ENCODE measurements at regions not wholly inside any gene's neighbourhood (a gene's known extent, or its start where the extent isn't known, plus 50 kb on each side); places are given as distances from the start of the nearest gene placed in this dataset.

DNA sequence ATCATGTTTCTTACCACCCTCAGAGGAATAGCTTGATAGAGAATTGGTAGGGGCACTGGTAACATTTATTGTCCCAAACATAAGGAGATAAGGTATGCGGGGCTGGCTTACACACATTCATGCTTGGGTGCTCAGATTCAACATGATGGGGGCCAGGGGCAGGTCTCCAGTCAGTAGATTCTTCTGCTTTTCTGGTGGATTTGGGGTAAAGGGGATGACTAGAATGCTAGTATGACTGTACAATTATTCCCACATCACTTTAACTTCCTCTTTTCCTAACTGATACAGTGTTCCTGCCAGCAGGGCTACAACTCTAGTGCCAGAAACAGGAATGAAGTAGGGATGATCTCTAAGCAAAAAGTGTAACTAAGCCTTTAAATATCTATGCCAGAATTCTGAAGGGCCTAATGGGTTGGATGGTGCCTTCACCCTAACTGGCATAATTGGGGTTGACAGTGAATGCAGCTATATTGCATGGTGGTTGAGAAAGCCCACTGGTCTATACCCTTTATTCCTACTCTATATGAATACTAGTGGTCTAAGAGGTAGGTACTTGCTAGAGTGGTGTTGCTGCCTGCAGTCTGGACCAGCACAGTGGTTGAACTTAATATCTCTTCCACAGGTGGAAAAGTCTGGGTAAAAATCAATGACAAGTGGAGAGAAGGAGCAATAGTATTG, 117.4 kb downstream of the IL12A start:
- Mint-ChIP-seq H3K9me3 (no peaks in the 10 kb centered on the region), H3K4me3 (no peak overlapping the region), H3K27me3 (peaks cover 14% of the 10 kb centered on the region), H3K4me1 (no peaks in the 10 kb centered on the region), H3K36me3 (ENCODE audit: low read depth) (no peaks in the 10 kb centered on the region), H3K27ac (no peak overlapping the region)
- ATAC-seq (replicated peaks), result no peak

DNA sequence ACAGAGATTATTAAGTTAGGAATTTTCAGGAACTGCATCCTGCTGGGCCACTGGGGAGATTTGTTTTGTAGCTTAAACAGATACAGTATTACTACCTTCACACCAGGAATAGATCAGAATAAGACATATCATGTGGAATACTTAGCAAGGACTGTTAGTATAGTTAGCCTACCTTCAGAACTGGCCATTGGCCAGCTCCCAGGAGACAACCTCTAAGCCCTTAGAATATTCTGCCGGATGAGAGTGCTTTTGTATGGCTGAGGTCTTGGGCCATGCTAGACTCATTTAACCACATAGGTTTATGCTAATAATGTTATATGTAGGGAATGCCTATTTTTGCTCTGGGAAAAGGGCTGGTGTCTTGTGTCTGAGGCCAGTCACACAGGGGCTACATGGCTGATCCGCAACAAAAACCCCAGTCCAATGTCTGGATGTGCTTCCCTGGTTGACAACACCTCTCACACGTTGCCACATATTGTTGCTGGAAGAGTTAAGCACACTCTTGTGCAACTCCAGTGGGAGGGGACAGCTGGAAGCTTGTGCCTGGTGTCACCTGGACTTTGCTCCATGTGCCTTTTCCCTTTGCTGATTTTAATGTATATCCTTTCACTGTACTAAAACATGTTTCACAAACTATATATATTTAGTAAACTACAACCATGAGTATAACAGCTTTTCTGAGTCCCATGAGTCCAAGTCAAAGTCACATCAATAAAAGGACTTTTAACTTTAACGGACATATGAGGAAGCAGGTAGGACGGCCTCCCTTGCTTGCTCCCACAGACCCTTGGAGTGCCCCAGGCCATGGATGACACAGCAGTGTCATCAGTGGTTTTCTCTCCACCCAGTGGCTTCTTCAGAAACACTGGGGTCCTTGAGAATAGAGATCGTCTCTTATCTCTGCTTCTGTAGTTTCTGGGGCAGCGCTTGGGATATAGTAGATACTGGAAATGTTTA, 118.0 kb upstream of the C3orf80 start:
- H3K36me3 Mint-ChIP-seq (ENCODE audit: low read depth), result no peaks in the 10 kb centered on the region
- no peak for ATAC-seq (replicated peaks)
- no peaks in the 10 kb centered on the region for H3K9me3 Mint-ChIP-seq
- H3K27ac Mint-ChIP-seq, result no peak overlapping the region
- peaks cover 11% of the 10 kb centered on the region for H3K27me3 Mint-ChIP-seq
- H3K4me3 Mint-ChIP-seq, result no peak overlapping the region
- no peaks in the 10 kb centered on the region for H3K4me1 Mint-ChIP-seq

DNA sequence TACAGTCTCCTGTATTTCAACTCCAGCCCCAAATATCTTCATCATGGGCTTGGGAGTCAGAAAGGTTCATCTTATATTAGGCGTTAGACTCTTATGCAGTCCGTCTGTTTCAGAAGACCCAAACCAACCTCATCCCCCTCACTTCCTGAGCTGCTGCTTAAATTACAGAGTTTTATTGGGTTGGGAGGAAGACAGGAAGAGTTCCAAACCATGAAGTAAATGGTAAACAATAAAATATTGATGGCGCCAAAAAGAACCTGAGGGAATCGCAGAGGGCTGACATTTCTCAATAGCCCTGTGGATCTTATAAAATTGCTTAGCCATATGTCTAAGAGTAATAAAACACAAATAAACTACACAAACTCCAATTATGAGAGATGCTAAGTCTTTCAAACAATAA, 116.9 kb upstream of the C3orf80 start:
- H3K36me3 Mint-ChIP-seq (ENCODE audit: low read depth), result no peaks in the 10 kb centered on the region
- H3K4me1 Mint-ChIP-seq, result no peaks in the 10 kb centered on the region
- no peak overlapping the region for H3K27ac Mint-ChIP-seq
- peaks cover 14% of the 10 kb centered on the region for H3K27me3 Mint-ChIP-seq
- no peak for ATAC-seq (replicated peaks)
- H3K9me3 Mint-ChIP-seq, result no peaks in the 10 kb centered on the region
- H3K4me3 Mint-ChIP-seq, result no peak overlapping the region

DNA sequence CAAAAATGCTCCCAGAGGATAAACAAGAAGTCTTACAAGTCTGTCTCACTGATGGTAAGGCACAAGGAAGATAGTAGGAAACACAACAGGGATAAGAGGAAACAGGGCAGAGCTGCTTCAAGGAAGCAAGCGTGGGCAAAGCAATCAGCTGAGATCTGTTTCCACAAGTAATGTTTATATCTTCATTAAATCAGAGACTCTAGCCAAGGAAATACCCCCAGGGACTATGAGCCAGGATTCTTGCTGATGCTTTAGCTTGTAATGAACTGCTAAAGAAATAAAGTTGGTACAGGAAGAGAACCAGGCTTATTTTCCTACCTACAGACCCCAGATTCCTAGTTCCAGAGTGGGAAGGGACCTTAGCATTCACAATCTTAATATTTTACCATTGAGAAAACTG, 112.7 kb upstream of the C3orf80 start:
- ATAC-seq (replicated peaks), result no peak
- H3K4me3 Mint-ChIP-seq, result no peak overlapping the region
- no peaks in the 10 kb centered on the region for H3K9me3 Mint-ChIP-seq
- H3K27ac Mint-ChIP-seq, result no peak overlapping the region
- H3K36me3 Mint-ChIP-seq (ENCODE audit: low read depth), result no peaks in the 10 kb centered on the region
- no peaks in the 10 kb centered on the region for H3K4me1 Mint-ChIP-seq
- H3K27me3 Mint-ChIP-seq, result peaks cover 24% of the 10 kb centered on the region

DNA sequence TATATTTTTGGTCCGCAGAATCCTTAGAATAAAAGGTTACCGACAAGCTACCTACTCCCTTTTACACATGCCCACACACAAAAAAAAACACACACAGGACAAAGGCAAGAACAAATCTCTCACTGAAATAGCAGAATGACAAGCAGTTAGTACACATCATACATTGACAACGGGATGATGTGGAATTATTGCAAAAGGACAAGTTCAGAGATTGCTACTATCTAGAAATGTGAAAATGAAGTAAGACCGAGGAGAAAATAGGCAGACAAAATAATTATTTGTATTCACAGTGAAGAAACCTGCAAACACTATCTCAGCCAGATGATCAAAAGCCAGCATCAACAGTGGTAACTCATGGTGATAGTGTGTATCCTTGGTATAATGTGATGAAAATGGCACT, 112.2 kb upstream of the C3orf80 start:
- Mint-ChIP-seq H3K36me3 (ENCODE audit: low read depth) (no peaks in the 10 kb centered on the region), H3K27me3 (peaks cover 29% of the 10 kb centered on the region), H3K4me1 (no peaks in the 10 kb centered on the region), H3K4me3 (no peak overlapping the region), H3K27ac (no peak overlapping the region), H3K9me3 (no peaks in the 10 kb centered on the region)
- ATAC-seq (replicated peaks), result no peak

DNA sequence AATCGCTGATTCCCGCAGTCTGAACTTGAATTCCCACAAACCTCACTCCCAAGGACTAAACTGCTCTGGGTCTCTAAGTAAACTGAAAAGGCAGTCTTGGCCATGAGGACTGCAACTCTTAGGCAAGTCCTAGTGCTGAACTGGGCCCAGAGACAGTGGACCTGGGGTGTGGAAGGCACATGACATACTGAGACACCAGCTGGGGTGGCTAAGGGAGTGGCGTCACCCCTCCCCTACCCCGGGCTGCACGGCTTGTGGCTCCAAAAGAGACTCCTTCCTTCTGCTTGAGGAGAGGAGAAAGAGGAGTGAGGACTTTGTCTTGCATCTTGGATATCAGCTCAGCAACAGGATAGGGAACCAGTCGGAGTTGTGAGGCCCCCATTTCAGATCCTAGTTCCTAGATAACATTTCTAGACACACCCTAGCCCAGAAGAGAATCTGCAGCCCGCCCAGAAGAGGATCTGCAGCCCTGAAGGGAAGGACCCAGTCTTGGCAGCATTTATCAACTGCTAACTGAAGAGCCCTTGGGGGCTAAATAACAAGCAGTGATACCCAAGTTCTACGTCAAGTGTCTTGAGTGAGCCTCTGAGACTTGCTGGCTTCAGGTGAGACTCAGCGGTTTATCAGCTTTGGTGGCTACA, 110.7 kb upstream of the C3orf80 start:
- Mint-ChIP-seq H3K36me3 (ENCODE audit: low read depth) (no peaks in the 10 kb centered on the region), H3K27ac (no peak overlapping the region), H3K4me3 (no peak overlapping the region), H3K4me1 (no peaks in the 10 kb centered on the region), H3K27me3 (peaks cover 36% of the 10 kb centered on the region), H3K9me3 (no peaks in the 10 kb centered on the region)
- ATAC-seq (replicated peaks), result no peak

DNA sequence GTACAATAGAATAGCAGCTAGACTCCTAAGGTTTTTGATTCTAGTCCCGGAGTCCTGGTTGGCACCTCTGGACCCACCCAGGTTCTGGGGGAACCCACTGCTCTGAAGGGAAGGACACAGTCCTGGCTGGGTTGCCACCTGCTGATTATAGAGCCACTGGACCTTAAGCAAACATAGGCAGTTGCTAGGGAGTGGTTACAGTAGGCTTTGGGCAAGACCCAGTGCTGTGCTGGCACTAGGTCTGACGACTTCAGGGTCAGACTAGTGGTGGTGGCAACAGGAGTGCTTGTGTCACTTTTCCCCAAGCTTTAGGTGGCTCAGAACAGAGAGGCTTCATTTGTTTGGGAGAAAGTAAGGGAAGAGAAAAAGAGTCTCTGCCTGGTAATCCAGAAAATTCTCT, 109.8 kb upstream of the C3orf80 start:
- ATAC-seq (replicated peaks), result no peak
- H3K27ac Mint-ChIP-seq, result no peak overlapping the region
- H3K4me1 Mint-ChIP-seq, result no peaks in the 10 kb centered on the region
- no peaks in the 10 kb centered on the region for H3K9me3 Mint-ChIP-seq
- no peak overlapping the region for H3K4me3 Mint-ChIP-seq
- no peaks in the 10 kb centered on the region for H3K36me3 Mint-ChIP-seq (ENCODE audit: low read depth)
- peaks cover 37% of the 10 kb centered on the region for H3K27me3 Mint-ChIP-seq

DNA sequence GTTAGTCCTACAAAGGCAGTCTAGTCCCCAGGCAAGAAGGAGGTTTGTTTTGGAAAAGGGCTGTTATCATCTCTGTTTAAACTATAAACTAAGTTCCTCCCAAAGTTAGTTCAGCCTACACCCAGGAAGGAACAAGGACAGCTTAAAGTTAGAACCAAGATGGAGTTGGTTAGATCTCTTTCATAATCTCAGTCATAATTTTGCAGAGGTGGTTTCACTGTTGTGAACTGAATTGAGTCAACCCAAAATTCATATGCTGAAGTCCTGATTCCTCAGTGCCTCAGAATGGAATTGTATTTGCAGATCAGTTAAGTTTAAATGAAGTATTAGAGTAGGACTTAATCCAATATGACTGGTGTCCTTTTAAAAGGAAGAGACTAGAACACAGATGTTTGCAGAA, 101.0 kb upstream of the C3orf80 start:
- Mint-ChIP-seq H3K4me1 (peaks cover 4% of the 10 kb centered on the region), H3K36me3 (ENCODE audit: low read depth) (no peaks in the 10 kb centered on the region), H3K27me3 (peaks cover 26% of the 10 kb centered on the region), H3K4me3 (no peak overlapping the region), H3K27ac (no peak overlapping the region), H3K9me3 (no peaks in the 10 kb centered on the region)
- peak; percentile 52 for ATAC-seq (replicated peaks)

DNA sequence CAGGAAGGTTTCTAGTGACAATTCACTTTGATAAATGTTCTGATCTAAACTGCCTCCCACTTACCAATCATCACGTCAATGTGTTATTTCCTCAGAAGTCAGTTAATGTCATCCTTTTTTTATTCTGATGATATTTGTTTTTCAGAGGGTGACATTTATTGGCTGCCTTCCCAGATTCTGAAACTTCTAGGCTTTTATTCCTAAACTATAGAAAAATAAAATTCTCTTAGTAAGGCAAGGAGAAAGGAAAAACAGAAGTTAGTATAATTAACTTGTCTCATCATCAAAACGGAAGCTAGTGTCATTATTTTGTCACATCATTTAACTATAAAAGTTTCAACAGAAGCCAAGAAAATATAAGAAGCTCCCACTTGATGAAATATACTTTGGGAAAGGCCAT, 100.0 kb upstream of the C3orf80 start:
- H3K9me3 Mint-ChIP-seq, result no peaks in the 10 kb centered on the region
- H3K4me3 Mint-ChIP-seq, result no peak overlapping the region
- peaks cover 26% of the 10 kb centered on the region for H3K27me3 Mint-ChIP-seq
- no peaks in the 10 kb centered on the region for H3K36me3 Mint-ChIP-seq (ENCODE audit: low read depth)
- H3K27ac Mint-ChIP-seq, result no peak overlapping the region
- no peak for ATAC-seq (replicated peaks)
- peaks cover 8% of the 10 kb centered on the region for H3K4me1 Mint-ChIP-seq

DNA sequence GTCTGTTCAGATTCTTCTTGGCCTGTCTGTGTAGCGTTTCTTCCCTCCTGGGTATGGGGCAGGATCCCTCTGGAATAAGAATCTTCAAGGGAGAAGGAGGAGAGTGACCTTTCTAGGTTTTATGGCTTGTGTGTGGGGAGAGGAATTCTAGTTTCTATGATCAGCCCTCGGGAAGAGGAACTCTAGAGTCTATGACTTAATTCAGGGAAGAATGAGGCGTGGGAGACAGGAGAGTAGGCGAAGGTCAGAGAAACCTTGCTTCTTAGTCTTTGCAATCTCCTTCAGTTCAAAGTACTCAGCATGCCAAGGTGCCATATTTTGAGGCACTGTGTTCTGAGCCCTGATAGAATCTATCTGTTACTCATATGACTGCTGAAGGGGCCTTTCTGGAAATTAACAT, 99.2 kb upstream of the C3orf80 start:
- Mint-ChIP-seq H3K27ac (no peak overlapping the region), H3K4me3 (no peak overlapping the region), H3K36me3 (ENCODE audit: low read depth) (no peaks in the 10 kb centered on the region), H3K27me3 (peaks cover 21% of the 10 kb centered on the region), H3K4me1 (peaks cover 8% of the 10 kb centered on the region), H3K9me3 (no peaks in the 10 kb centered on the region)
- ATAC-seq (replicated peaks), result no peak

DNA sequence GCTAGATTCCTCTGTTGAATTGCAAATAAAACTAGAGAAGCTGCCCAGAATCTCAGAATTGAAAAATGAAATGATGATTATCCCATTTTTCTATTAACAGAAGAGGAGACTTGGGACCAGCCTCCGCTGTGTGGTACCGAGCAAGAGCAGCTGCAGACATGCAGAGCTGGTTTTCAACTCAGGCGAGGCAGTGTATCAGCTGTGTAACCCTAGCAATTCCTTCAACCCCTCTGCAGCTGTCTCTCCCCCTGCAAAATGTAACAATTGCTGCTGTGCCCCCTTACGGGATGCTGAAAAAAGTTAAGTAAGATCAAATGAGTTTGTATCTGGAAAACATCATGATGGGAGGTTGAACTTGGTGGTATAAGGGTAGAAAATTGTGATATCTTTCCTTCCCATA, 98.5 kb upstream of the C3orf80 start:
- no peak overlapping the region for H3K27ac Mint-ChIP-seq
- peaks cover 21% of the 10 kb centered on the region for H3K27me3 Mint-ChIP-seq
- H3K9me3 Mint-ChIP-seq, result no peaks in the 10 kb centered on the region
- H3K36me3 Mint-ChIP-seq (ENCODE audit: low read depth), result no peaks in the 10 kb centered on the region
- H3K4me3 Mint-ChIP-seq, result no peak overlapping the region
- peaks cover 8% of the 10 kb centered on the region for H3K4me1 Mint-ChIP-seq
- no peak for ATAC-seq (replicated peaks)

DNA sequence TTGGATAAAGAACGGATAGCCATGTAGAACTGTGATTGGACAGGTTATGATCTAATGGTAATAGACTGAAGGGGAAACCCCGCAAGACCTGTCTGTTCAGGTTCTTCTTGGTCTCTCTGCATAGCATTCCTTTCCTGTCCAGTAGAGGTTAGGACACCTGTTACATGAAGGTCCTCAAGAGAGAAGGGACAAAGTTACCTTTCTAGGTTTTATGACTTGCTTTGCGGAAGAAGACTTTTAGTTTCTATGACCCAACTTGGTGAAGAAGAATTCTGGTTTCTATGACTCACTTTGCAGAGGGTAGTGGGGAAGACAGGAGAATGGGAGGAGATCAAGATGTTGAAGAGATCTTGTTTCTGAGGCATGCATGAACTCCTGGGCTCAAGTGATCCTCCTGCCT, 97.9 kb upstream of the C3orf80 start:
- peaks cover 21% of the 10 kb centered on the region for H3K27me3 Mint-ChIP-seq

DNA sequence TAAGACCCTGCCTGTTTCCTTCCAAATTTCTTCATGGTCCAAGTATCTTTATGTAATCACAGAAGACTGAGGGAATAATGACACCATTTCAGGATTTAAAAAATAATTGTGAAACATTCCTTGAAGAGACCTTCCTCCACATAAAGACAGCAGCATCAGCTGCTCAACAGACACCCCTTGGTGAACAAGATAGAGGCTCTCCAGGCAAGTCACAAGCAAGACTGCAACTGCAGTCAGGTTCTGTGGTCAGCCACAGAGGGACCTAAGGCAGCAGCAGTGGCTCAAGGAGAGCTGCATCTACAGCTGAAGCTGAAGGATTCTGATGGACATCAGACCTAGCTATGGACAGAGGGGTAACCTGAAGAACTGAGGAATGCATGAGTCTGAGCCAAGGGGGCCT, 97.2 kb upstream of the C3orf80 start:
- Mint-ChIP-seq H3K36me3 (ENCODE audit: low read depth) (no peaks in the 10 kb centered on the region), H3K4me3 (no peak overlapping the region), H3K4me1 (peaks cover 8% of the 10 kb centered on the region), H3K27ac (no peak overlapping the region), H3K9me3 (no peaks in the 10 kb centered on the region), H3K27me3 (peaks cover 21% of the 10 kb centered on the region)
- no peak for ATAC-seq (replicated peaks)

More for the DNA sequence above, 97.9 kb upstream of the C3orf80 start:
- peak; percentile 47 for ATAC-seq (replicated peaks)
- H3K4me1 Mint-ChIP-seq, result peaks cover 8% of the 10 kb centered on the region
- no peak overlapping the region for H3K27ac Mint-ChIP-seq
- no peaks in the 10 kb centered on the region for H3K9me3 Mint-ChIP-seq
- no peak overlapping the region for H3K4me3 Mint-ChIP-seq
- H3K36me3 Mint-ChIP-seq (ENCODE audit: low read depth), result no peaks in the 10 kb centered on the region

DNA sequence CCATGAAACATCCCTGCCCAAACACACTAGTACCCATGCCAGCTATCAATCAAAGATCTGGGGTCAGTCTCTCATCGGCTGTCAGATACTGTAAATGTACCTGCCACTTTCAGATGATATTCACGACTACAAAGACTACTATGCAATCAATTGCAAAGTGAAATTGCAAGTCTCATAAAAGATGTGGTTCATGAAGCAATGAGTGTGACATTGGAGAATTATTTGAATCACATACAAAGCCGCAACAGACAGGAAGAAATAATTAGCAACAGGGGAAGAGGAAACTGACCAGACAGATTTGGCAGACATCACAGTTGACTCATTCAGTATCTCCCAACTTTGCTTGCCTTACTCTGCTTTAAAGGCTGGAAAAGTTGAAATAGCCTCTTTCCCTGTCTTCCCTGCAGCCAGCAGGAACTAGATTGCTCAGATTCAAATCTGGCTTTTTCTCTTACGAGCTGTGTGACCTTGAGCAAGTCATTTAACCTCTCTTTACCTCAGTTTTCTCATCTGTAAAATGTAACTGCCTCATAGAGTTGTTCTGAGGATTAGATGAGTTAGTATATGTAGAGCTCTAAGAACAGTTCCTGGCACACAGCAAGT, 95.7 kb upstream of the C3orf80 start:
- peaks cover 4% of the 10 kb centered on the region for H3K9me3 Mint-ChIP-seq
- peaks cover 8% of the 10 kb centered on the region for H3K4me1 Mint-ChIP-seq
- H3K4me3 Mint-ChIP-seq, result no peak overlapping the region
- no peak overlapping the region for H3K27ac Mint-ChIP-seq
- ATAC-seq (replicated peaks), result peak; percentile 73
- H3K27me3 Mint-ChIP-seq, result peaks cover 25% of the 10 kb centered on the region
- no peaks in the 10 kb centered on the region for H3K36me3 Mint-ChIP-seq (ENCODE audit: low read depth)
